GM21576 (cell line): ENCODE measurements at regions not wholly inside any gene's neighbourhood (a gene's known extent, or its start where the extent isn't known, plus 50 kb on each side); places are given as distances from the start of the nearest gene placed in this dataset.
"Not testable (repeated sequence)": the region's sequence is repeated elsewhere in the genome, so short reads cannot be mapped to it uniquely, and the experiment has no call there.

Experiments used
- ATAC-seq: cut with Tn5 transposase; IDR thresholded peaks from one replicate; pipeline ENCODE4 v1.9.1; 2021; ENCODE audit warnings: mild to moderate bottlenecking, moderate library complexity; ENCODE audit not compliant: unreplicated experiment

DNA sequence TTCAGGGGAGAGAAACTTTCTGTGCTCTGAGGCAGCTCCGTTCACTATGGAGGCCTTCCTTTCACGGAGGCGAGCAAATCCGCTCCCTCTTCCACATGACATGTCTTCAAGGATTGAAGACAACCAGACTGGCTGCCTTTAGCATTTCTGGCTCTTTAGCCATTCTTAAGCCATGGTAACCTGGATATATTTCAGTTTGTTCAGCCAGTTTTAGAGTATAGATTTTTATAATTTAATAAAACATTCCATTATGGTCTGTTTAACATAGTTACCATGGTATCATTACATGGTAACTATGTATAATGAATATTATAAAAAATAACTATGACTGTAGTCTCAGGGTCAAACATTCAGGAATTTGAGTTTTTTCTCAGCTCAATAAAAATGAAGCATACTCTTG lies 54.2 kb upstream of the NFIA start:
- no peak for ATAC-seq

DNA sequence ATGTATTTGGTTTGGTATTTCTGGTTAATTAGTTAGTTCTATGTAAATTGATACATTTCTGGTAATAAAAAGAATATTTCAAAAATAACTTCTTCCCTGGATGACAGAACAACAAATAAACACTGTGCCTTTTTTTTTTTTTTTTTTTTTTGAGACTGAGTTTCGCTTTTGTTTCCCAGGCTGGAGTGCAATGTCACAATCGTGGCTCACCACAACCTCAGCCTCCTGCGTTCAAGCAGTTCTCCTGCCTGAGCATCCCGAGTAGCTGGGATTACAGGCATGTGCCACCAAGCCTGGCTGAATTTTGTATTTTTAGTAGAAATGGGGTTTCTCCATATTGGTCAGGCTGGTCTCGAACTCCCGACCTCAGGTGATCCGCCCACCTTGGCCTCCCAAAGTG lies 64.3 kb upstream of the NFIA start:
- not testable (repeated sequence) for ATAC-seq

DNA sequence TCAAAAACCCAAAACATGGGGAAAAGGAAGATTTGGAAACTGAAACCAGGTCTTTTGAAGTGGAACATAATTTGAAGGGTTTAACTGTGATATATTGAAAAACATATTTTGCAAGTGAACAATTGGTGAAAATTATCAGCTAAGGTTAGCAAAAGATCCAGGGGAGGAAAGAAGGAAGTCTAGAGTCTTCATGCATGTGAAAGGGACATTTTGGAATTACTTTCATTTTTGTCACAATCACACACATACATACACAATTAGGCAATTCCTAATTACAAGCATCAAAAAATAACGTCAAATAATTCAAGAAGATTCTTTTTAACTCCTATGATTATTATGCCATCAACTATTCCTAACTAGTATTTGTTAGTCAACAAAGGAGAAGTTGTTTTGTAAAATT lies 64.7 kb upstream of the NFIA start:
- ATAC-seq: no peak

GRCh38 chr1:61013946-61014667 lies 68.3 kb upstream of the NFIA start:
- ATAC-seq: no peak

GRCh38 chr1:61013189-61013945 lies 69.0 kb upstream of the NFIA start:
- no peak for ATAC-seq

DNA sequence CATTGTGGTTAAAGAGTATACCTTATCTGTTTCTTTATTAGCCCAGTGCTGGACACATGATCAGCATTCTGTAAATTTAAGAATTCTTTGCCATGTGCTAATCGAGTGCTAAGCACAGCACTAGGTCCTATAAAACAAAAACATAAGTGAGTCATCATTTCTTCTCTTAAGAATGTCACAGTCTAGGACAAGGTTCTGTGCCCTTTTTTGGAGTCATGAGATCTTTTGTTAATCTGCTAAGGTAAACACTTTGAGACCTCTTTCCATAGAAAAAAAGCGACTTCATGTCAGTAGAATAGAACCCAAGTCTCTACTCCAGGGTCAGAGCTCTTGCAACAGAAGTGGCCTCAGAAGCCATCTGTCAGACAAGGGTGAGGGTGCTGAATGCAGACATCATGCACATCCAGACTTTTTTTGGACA lies 70.0 kb upstream of the NFIA start:
- ATAC-seq: no peak

DNA sequence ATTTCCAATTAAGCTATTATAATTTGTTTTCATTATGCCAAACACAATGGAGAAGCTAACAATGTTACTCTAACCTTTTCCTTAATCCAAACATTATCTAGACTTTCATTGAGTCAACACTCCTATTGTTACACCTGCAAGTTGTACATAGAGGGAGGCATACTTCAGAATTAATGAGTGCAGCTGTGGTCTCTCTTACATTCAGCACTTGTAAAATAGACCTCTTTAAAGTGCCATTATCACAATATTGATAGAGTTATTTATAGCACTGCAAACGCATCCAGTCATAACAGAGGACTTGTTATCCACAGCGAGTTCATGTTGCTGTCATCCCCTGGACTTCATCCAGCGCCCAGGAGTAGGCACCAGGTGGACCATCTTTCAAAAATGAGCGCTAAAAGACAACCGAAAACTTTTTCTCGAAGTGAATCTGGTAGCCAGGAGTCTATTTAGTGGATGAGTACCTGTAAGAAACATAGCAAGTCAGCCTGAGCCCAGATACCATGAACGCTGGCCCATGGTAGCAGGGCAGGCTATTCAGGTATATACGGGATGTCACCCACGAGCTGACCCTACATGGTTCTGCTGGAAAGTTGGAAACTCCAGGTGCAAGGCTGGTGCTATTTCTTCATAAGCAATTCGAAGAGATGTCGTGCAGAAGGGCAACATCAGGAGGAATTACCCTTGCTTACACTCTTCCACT lies 70.6 kb upstream of the NFIA start:
- no peak for ATAC-seq

- ATAC-seq: no peak
Observed at GRCh38 chr1:61007534-61008364, 74.6 kb upstream of the NFIA start.

GRCh38 chr1:61005614-61006580 lies 76.5 kb upstream of the NFIA start:
- no peak for ATAC-seq

GRCh38 chr1:61004262-61005003 lies 77.9 kb upstream of the NFIA start:
- no peak for ATAC-seq

GRCh38 chr1:61000327-61000726 lies 82.0 kb upstream of the NFIA start:
- ATAC-seq: no peak

DNA sequence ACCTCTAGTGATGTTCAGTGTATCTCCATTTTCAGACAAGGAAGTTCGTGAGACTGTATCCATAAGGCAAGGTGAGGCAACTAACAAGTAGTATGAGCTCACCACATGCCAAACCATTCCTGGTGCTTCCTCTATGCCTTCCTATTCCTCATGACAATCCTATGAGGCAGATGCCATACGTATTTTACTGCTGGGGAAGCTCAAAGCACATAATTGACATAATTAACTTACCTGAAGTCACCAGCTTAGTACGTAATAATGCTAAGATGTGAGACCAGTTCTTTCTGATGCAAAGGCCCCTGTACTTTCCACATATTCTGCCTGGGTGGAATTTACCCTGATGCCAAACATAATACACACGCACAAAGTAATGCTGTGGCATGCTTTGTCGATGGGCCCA lies 83.6 kb upstream of the NFIA start:
- no peak for ATAC-seq

DNA sequence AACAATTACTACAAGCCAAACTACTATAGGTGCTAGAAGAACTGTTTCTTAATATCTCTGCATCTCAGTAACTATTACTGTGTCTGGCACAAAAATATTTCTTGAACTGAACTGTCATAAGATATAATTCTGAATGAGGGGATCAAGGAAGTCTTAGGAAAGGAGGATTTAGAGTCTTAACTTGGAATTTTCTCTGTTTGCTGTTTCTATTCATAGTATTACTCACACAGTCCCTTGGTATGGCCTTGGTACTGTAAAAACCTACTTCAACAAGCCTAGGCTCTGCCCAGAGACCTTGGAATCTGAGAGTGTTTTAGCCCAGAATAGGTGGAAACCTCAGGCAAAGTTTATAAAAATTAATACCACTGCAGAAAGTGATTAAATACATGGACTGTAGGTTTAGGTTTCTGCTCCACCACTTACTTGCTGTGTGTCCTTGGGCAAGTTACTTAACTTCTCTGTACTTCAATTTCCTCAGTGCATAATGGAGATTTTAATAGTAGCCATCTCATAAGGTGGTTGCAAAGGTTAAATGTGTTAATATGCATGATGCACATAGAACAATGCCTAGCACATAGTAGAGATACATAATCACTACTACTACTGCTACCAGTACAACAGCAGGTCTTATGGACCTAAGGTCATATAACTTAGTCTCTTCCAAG lies 87.4 kb upstream of the NFIA start:
- no peak for ATAC-seq

GRCh38 chr1:60994369-60994768 lies 88.0 kb upstream of the NFIA start:
- ATAC-seq: no peak

DNA sequence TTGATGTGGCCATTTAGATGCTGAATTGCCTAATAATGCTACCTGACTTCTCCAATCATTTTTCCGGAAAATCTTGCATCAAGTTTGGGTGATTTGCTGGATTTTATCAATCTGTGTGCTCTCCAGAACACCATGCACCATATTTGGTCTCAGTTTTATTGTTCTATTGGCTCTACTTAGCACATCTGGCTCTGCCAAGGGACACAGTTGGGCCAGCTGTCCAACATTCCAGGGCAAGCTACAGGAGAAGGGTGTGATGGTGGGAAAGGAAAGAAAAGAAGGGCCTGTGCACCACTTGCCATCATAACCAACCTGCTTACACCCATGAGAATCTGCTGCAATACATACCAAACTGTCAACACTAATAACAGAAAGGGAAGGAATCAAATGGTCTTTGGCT lies 90.2 kb upstream of the NFIA start:
- ATAC-seq: no peak

DNA sequence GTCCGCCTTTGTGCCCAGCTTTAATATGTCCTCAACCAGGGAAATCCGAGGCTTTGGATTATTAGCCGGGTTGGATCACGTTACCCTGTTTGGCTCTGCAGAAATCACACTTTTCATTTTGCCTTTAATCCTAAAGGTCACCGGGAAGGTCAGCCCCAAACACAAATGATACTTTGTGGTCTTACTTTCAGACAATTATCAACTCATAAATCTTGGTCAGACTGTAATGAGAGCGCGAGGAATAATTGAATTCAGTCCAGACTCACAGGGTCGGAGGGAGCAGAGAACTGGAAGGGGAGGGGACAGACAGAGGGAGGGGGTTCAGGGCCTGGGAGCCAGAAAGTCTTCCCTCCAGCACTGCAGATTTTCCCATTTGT lies 91.7 kb upstream of the NFIA start:
- ATAC-seq: no peak

DNA sequence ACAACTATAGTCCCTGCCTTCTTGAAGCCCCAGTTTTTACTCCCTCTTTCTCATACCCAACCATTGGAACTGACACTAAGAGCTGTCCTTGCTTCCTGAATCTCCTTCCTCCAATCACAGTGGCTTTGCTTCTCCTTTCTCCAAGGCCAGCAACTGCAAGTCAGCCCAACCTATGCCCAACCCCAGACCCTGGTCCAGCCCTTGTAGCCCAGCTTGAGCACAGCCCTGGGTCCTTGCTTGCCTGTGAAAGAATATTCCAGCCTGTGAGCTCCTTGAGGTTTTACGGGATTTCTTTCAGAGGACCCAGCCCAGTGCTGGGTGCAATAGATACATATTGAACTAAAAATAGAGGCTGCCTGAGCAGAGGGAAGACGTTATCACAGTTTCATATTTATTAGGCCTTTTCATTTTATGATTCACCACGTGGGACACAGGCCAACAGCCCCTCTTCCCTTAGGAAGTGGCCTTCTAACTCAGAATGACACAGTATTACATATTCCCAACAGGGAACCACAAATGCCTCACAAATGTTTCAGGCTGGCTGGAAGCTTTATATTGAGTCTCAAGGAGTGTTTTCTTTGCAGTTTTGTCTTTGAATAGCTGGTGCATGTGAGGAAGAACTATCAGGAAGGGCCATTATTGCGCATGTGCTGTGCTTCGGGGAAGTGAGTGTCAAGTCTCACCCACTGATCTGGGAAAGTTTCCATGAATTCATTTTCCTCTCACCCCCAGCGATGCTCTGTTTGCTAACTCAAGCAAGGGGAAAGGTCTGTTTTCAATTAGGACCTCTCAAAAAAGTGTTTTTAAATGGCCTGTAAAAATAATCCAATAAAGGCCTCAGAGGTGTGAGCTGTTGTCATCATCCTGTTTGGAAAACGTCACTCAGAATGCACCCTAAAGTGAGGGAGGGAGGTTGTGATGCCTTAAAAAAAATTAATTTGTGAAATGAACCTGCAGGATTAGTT lies 92.3 kb upstream of the NFIA start:
- no peak for ATAC-seq

DNA sequence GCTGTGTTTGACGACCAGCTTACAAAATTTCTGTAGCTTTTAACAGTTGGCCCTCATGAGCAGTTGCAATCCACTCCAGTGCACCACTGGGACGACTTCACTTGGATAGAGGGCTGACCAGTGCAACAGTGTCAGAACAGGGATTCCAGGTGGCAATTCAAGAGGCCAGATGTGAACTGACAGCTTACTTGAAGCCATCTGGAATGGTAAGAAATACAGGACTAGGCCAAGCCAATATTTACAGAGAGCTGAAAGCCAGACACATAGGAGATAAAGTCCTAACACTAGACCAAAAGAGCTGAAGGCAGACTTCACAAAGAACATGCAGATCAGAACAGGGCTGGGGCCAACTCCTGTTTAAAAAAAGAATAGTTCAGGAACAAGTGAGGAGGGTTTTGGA lies 93.5 kb upstream of the NFIA start:
- ATAC-seq: no peak
